Transverse colon (tissue), 4 donors: ENCODE measurements at regions not wholly inside any gene's neighbourhood (a gene's known extent, or its start where the extent isn't known, plus 50 kb on each side); places are given as distances from the start of the nearest gene placed in this dataset.

Experiments
- DNase-seq: peaks from one replicate; pipeline ENCODE4 v3.0.0-alpha.2; 2019
- H3K27ac ChIP-seq, 4 donors: fragments of 200-600 bp; sonication (generic); 2 replicates each; pipeline ENCODE4 v1.5.1; 2016 to 2018; ENCODE audit warnings: inconsistent platforms in 4 of 4
- H3K27me3 ChIP-seq: fragments of 200-600 bp; sonication (generic); 2 replicates; pipeline ENCODE4 v1.5.1; 2017; ENCODE audit warnings: inconsistent platforms
- H3K36me3 ChIP-seq, 4 donors: fragments of 200-600 bp; sonication (generic); 2 replicates each; pipeline ENCODE4 v1.5.1; 2017 to 2019; ENCODE audit warnings: inconsistent platforms in 4 of 4
- H3K4me1 ChIP-seq, 4 donors: fragments of 200-600 bp; sonication (generic); 2 replicates each; pipeline ENCODE4 v1.5.1; 2017 to 2020; ENCODE audit warnings: inconsistent platforms in 4 of 4
- H3K4me3 ChIP-seq, 4 donors: fragments of 200-600 bp; sonication (generic); 1 replicate in 1 of 4; 2 replicates in 3 of 4; pipeline versions ENCODE4 v1.5.1 to v1.6.1; 2017 to 2019; ENCODE audit warnings: inconsistent platforms in 4 of 4
- H3K9me3 ChIP-seq, 2 donors: fragments of 200-600 bp; sonication (generic); 2 replicates each; pipeline ENCODE4 v1.5.1; 2017 to 2019; ENCODE audit warnings: inconsistent platforms in 2 of 2
- EP300 ChIP-seq: sonication (generic); formaldehyde crosslinking; IDR thresholded peaks from one replicate; pipeline ENCODE4 v1.6.1; 2017; ENCODE audit warnings: antibody characterized with exemption, low read depth
- POLR2A ChIP-seq: fragments of 450-650 bp; IDR thresholded peaks from one replicate; pipeline ENCODE4 v1.6.1; 2016; ENCODE audit warnings: antibody characterized with exemption, mild to moderate bottlenecking, moderate library complexity
- POLR2AphosphoS5 ChIP-seq, 3 donors: sonication (generic); formaldehyde crosslinking; IDR thresholded peaks; one replicate each; pipeline ENCODE4 v1.6.1; 2016; ENCODE audit warnings: antibody characterized with exemption in 3 of 3
- WGBS, 2 donors: methylation state at CpG; one replicate each; pipeline ENCODE4 v1.1.5; 2018; ENCODE audit warnings: low coverage in 1 of 2; 5-methylcytosine and 5-hydroxymethylcytosine counted together
- in situ Hi-C, 4 donors: fragments of 200-750 bp; cut with MboI; loops; one replicate each; pipeline versions ENCODE4 v1.15.0 to v1.15.1; 2017; ENCODE audit warnings: low sequenced_read_pairs in 3 of 4, low pct_ligation_motif_present in 1 of 4, low pct_unique_long_range_greater_than_20kb in 1 of 4
- intact Hi-C: fragments of 100-400 bp; cut with DNase I; formaldehyde crosslinking; loops from one replicate; pipeline ENCODE4 v1.15.1; 2023; ENCODE audit warnings: low total_unique reads
- TF ChIP-seq, protein P1 (sequence below), 5 experiments: fragments of 200-600 bp in 3 of 5; fragments of 450-650 bp in 2 of 5; sonication (generic) in 3 of 5; IDR thresholded peaks; 1 replicate in 2 of 5; 2 replicates in 3 of 5; pipeline ENCODE4 v1.5.1; 2016 to 2017; ENCODE audit warnings: antibody characterized with exemption in 5 of 5, inconsistent platforms in 3 of 5, mild to moderate bottlenecking in 2 of 5, moderate library complexity in 1 of 5

DNA sequence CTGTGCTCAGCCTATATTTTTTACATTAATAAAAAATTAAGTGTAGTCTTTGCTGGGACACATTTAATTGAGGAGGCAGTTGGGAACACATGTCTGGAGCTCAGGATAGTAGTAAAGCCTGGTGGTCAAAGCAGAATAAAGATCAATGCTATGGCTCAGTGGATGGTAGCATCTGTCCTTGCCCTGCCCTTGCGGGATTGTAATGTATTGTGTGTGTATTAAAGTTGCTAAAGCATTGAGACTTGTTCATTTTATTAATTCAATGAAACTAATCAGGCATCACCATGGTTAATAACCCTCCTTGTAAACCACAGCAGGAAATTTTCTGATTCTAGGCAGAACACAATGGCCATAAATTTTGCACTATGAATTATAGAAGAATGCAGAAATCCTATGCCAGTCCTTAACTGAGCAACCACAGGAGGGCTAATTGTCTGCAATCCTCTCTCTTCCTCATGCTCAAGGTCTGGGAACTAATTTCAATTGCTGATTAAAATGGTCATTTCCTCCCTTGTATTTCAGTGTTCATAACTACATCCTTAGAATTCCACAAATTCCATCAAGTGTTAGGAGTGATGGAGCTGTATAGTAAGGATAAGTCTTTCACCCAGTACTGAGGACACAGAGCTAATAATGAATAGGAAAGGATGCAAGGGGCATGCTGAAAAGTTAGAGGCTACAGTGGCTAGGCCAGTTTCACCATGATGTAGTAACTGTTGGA is 403.2 kb upstream of the DDI1 start:
- no peaks in the 10 kb centered on the region for H3K9me3 ChIP-seq
- in situ Hi-C loops (no loop called here), intact Hi-C loops (no loop called here)
- H3K36me3 ChIP-seq = no peaks in the 10 kb centered on the region
- no peak for TF ChIP-seq POLR2A
- TF ChIP-seq POLR2AphosphoS5 (IDR thresholded peaks at IDR 0.05) = no peak
- TF ChIP-seq, protein P1, sequence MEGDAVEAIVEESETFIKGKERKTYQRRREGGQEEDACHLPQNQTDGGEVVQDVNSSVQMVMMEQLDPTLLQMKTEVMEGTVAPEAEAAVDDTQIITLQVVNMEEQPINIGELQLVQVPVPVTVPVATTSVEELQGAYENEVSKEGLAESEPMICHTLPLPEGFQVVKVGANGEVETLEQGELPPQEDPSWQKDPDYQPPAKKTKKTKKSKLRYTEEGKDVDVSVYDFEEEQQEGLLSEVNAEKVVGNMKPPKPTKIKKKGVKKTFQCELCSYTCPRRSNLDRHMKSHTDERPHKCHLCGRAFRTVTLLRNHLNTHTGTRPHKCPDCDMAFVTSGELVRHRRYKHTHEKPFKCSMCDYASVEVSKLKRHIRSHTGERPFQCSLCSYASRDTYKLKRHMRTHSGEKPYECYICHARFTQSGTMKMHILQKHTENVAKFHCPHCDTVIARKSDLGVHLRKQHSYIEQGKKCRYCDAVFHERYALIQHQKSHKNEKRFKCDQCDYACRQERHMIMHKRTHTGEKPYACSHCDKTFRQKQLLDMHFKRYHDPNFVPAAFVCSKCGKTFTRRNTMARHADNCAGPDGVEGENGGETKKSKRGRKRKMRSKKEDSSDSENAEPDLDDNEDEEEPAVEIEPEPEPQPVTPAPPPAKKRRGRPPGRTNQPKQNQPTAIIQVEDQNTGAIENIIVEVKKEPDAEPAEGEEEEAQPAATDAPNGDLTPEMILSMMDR (IDR thresholded peaks at IDR 0.05) = no peak
- TF ChIP-seq EP300 = no peak
- no peaks in the 10 kb centered on the region for H3K4me1 ChIP-seq
- H3K27me3 ChIP-seq = no peaks in the 10 kb centered on the region
- no peak for DNase-seq
- no peak overlapping the region for H3K4me3 ChIP-seq
- no peak overlapping the region for H3K27ac ChIP-seq
- WGBS, 2 donors = 88 to 93% methylated on average over 1 of the region's 1 CpG

DNA sequence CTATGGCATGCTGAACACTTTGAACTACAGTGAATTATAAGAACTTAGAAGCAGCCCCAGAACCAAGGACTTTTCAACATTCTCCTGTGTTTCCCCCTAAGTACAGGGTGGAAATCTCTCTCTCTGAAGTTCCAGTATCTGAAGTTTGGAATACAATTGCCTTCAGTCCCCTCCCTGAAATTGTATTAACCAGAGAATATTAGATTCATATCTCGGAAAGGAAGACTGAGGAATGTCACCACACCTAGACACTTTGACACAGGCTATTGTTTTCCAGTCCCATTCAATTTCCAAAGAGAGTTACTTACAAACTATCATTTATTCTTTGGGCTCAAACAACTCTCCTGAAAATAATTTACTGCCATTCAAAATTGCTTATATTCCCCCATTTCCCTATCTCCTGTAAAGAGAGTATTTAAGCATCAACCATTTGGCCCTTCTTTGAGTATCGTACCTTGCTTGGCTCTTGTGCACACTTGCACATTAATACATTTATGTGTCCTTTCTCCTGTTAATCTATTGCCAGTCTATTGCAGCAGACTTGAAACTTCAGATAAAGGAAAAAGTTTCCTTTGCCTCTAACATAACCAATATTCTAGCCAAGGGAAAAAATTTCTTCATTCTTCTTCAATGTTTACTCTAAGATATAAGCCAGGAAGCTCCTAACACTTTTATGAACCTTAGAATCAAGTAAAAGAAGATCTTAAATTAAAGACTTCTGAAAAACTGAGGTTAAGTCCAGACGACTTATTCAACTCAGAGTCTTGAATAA is 402.4 kb upstream of the DDI1 start:
- in situ Hi-C loops (no loop called here), intact Hi-C loops (no loop called here)
- no peak for DNase-seq
- H3K9me3 ChIP-seq = no peaks in the 10 kb centered on the region
- no peak overlapping the region for H3K4me3 ChIP-seq
- H3K4me1 ChIP-seq = no peaks in the 10 kb centered on the region
- H3K36me3 ChIP-seq = no peaks in the 10 kb centered on the region
- H3K27me3 ChIP-seq = no peaks in the 10 kb centered on the region
- no peak overlapping the region for H3K27ac ChIP-seq
- 74 to 80% methylated on average over 2 to 3 of the region's 3 CpGs for WGBS, 2 donors
- TF ChIP-seq EP300 = no peak
- TF ChIP-seq POLR2A = no peak
- TF ChIP-seq, protein P1 (IDR thresholded peaks at IDR 0.05) = no peak
- no peak for TF ChIP-seq POLR2AphosphoS5 (IDR thresholded peaks at IDR 0.05)

DNA sequence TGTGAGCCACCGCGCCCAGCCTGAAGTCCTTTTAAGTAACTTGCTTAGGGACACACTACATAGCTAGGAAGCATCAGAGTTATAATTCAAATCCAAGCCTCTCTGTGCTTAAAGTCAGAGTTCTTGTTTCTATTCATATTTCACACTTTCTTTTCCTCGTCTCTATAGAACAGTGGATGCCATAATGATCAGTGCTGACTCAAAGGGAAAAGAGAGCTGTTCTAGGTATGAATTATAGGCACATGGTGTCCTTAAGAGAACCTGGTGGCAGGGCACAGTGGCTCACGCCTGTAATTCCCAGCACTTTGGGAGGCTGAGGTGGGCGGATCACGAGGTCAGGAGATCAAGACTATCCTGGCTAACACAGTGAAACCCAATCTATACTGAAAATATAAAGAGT is 400.2 kb upstream of the DDI1 start:
- no peak overlapping the region for H3K4me3 ChIP-seq
- 65 to 83% methylated on average over 1 to 6 of the region's 6 CpGs for WGBS, 2 donors
- no peak overlapping the region for H3K27ac ChIP-seq
- TF ChIP-seq, protein P1 (IDR thresholded peaks at IDR 0.05) = no peak
- TF ChIP-seq POLR2A (no peak), POLR2AphosphoS5 (IDR thresholded peaks at IDR 0.05) (no peak), EP300 (no peak)
- H3K27me3 ChIP-seq = no peaks in the 10 kb centered on the region
- no peak for DNase-seq
- H3K4me1 ChIP-seq = no peaks in the 10 kb centered on the region
- H3K36me3 ChIP-seq = no peaks in the 10 kb centered on the region
- in situ Hi-C loops (no loop called here), intact Hi-C loops (no loop called here)
- no peaks in the 10 kb centered on the region for H3K9me3 ChIP-seq

DNA sequence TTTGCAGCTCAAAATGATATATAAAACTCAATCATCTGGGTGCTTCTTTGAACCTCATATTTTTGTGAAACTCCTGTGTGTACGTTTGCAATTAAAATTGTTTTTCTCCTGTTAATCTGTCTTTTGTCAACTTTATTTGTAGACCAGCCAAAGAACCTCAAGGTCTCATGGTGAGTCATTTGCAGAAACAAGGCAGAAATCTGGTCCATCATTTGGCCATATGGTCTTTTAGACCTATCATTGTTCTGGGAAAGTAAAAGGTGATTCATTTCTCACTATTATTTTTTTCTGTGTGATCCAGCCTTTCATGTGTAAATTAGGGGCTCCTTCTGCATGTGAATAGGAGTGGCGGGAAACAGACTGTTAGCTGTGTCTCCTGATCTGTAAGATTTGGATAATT is 399.1 kb upstream of the DDI1 start:
- intact Hi-C loops (no loop called here), in situ Hi-C loops (no loop called here)
- TF ChIP-seq, protein P1 (IDR thresholded peaks at IDR 0.05) = no peak
- TF ChIP-seq POLR2A (no peak), POLR2AphosphoS5 (IDR thresholded peaks at IDR 0.05) (no peak), EP300 (no peak)
- Histone ChIP-seq H3K4me1 (no peaks in the 10 kb centered on the region), H3K9me3 (no peaks in the 10 kb centered on the region), H3K27ac (no peak overlapping the region), H3K36me3 (no peaks in the 10 kb centered on the region), H3K4me3 (no peak overlapping the region), H3K27me3 (no peaks in the 10 kb centered on the region)
- WGBS, 2 donors = 73 to 75% methylated on average over 2 of the region's 2 CpGs
- no peak for DNase-seq
